NOMO-1 (cell line): ENCODE measurements at regions not wholly inside any gene's neighbourhood (a gene's known extent, or its start where the extent isn't known, plus 50 kb on each side); places are given as distances from the start of the nearest gene placed in this dataset.
"Not testable (repeated sequence)": the region's sequence is repeated elsewhere in the genome, so short reads cannot be mapped to it uniquely, and the experiment has no call there.

Experiments
- DNase-seq, 2 experiments: peaks; one replicate each; lab custom pipeline; 2025; ENCODE audit not compliant: unreplicated experiment in 2 of 2; lab: John Stamatoyannopoulos, UW

DNA sequence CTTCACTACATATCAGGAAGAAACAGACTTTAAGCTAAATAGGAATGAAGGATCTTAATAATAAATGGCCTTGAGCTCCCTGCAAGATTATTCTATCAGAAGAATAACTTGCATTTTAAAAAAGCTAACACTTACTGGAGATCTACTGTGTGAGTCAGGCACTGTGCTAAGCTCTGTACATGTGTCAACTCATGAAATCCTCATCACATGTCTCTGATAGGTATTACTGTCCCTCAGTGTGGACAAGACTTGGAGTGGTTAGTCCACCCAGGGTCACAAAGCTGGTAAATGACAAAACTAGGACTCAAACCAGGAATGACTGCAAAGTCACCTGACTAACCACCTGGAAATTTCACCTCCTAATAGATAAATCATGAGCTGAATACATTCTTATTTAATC, 57.1 kb upstream of the KCTD7 start:
- no peak for DNase-seq

DNA sequence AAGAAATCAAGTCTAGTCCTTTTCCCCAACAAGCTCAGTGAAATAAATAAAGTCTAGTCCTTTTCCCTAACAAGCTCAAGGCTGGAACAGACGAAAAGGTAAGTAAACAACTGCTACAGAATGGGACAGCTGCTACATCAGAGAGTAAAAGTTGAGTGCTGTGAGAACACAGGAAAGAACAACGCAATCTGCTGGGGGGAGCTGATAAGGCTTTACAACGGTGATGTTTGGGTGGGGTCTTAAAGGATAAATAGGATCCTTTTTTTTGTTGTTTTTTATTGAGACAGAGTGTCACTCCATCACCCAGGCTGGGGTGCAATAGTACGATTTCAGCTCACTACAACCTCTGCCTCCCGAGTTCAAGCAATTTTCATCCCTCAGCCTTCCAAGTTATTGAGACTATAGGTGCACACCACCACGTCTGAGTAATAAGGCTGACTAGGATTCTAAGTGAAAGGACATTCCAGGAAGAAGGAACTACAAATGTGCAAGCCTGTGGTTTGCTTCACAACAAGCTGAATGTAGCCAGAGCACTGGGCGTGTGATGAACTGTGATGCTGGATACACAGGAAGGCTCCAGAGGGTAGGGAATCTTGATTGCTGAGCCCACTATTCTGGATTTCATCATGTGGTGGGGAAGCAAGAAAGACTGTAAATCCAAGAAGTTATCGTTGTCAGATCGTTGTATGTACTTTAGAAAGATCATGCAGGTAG, 54.7 kb upstream of the KCTD7 start:
- DNase-seq: not testable (repeated sequence)

DNA sequence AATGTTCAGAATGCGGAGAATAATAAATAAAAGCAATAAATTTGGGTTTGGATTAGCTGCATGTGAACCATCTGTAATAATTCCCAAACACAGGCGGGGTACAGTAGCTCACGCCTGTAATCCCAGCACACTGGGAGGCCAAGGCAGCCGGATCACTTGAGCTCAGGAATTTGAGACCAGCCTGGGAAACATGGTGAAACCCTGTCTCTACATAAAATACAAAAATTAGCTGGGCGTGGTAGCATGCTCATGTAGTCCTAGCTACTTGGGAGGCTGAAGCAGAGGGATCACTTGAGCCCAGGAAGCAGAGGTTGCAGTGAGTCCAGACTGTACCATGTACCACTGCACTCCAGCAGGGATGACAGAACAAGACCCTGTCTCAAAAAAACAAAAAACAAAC, 53.9 kb upstream of the KCTD7 start:
- DNase-seq: not testable (repeated sequence)

DNA sequence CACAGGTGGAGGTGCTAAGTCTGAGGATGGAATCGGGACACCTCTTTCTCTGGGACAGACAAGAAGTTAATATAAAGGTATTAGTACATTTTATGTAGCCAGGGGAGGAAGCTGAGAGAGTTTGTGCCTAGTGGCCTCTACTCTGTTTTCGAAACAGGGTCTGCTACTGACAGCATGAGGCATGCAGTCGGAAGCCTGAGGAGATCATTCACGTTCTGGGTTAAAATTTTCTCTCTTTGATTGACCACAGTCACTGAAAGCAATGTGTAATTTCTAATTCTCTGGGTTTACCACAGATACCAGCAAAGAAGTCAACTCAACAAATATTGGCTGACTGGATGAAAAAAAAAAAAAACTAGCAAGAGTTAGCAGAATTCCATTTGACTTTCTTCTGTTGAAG, 53.3 kb upstream of the KCTD7 start:
- DNase-seq: no peak

DNA sequence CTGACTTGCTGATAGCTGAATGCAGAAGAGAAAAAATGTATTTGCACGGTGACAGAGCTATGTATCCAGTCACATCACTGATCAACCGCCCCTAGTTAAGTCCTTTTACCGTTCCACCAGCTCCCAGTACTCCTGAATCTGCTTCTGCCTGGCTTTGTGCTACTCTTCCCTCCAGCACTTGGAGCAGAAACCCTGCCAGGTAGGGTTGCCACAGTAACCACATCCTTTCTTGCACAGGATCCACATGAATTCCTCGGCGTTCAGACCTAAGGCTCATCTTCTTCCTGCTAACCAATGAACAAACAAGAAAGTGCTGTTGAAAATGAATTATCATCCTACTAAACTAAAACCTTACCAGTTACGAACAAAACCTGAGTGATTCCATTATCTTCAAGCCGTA, 52.0 kb upstream of the KCTD7 start:
- no peak for DNase-seq
